Karpas-422 (cell line): ENCODE measurements at regions not wholly inside any gene's neighbourhood (a gene's known extent, or its start where the extent isn't known, plus 50 kb on each side); places are given as distances from the start of the nearest gene placed in this dataset.
"Not testable (repeated sequence)": the region's sequence is repeated elsewhere in the genome, so short reads cannot be mapped to it uniquely, and the experiment has no call there.

Experiments used
- DNase-seq: peaks from one replicate; pipeline ENCODE4 v3.0.0-alpha.2; 2015
- H2AFZ ChIP-seq: fragments of 200-600 bp; sonication (generic); 2 replicates; pipeline ENCODE4 v1.6.1; 2014; ENCODE audit warnings: antibody characterized with exemption, low read length, mixed read lengths
- H3K27ac ChIP-seq: fragments of 200-600 bp; sonication (generic); 2 replicates; pipeline ENCODE4 v1.5.1; 2014; ENCODE audit warnings: mild to moderate bottlenecking, low read length, moderate library complexity
- H3K27me3 ChIP-seq: fragments of 200-600 bp; sonication (generic); 2 replicates; pipeline ENCODE4 v1.6.1; 2014; ENCODE audit warnings: low read length, mixed read lengths
- H3K36me3 ChIP-seq: fragments of 200-600 bp; sonication (generic); 2 replicates; pipeline ENCODE4 v1.6.1; 2014; ENCODE audit warnings: low read length, mixed read lengths; ENCODE audit not compliant: insufficient read depth
- H3K4me1 ChIP-seq: fragments of 200-600 bp; sonication (generic); 2 replicates; pipeline ENCODE4 v1.6.1; 2014; ENCODE audit warnings: mild to moderate bottlenecking, low read length, mixed read lengths
- H3K4me2 ChIP-seq: fragments of 200-600 bp; sonication (generic); 2 replicates; pipeline ENCODE4 v1.6.1; 2014; ENCODE audit warnings: low read length, low read depth, mild to moderate bottlenecking; ENCODE audit not compliant: poor library complexity, severe bottlenecking
- H3K4me3 ChIP-seq: fragments of 200-600 bp; sonication (generic); 2 replicates; pipeline ENCODE4 v1.5.1; 2014; ENCODE audit warnings: mild to moderate bottlenecking, antibody characterized with exemption, low read length, mixed read lengths
- H3K79me2 ChIP-seq: fragments of 200-600 bp; sonication (generic); 2 replicates; pipeline ENCODE4 v1.6.1; 2014; ENCODE audit warnings: mild to moderate bottlenecking, low read length, mixed read lengths
- H3K9ac ChIP-seq: fragments of 200-600 bp; sonication (generic); 2 replicates; pipeline ENCODE4 v1.6.0; 2014; ENCODE audit warnings: low read length
- H3K9me2 ChIP-seq: fragments of 200-600 bp; sonication (generic), shearing (Covaris generic); replicated peaks from 2 replicates; pipeline ENCODE4 v1.6.0; 2014; ENCODE audit warnings: mild to moderate bottlenecking, low read length, moderate library complexity; ENCODE audit not compliant: insufficient read depth
- H3K9me3 ChIP-seq: fragments of 300-700, 200-600 bp; sonication (generic); 2 replicates; pipeline ENCODE4 v1.6.1; 2014; ENCODE audit warnings: low read length, mixed read lengths
- H4K20me1 ChIP-seq: fragments of 200-600 bp; sonication (generic); 2 replicates; pipeline ENCODE4 v1.6.1; 2014; ENCODE audit warnings: mild to moderate bottlenecking, antibody characterized with exemption, low read length, low read depth; ENCODE audit not compliant: insufficient read depth

- H3K9me2 ChIP-seq = no peaks in the 10 kb centered on the region
- H3K27ac ChIP-seq = no peak overlapping the region
- H3K9ac ChIP-seq = no peak overlapping the region
- no peaks in the 10 kb centered on the region for H4K20me1 ChIP-seq
- no peak overlapping the region for H3K4me2 ChIP-seq
- no peaks in the 10 kb centered on the region for H3K36me3 ChIP-seq
- H3K27me3 ChIP-seq = no peaks in the 10 kb centered on the region
- H3K4me1 ChIP-seq = no peaks in the 10 kb centered on the region
- no peak overlapping the region for H2AFZ ChIP-seq
- no peaks in the 10 kb centered on the region for H3K9me3 ChIP-seq
- no peaks in the 10 kb centered on the region for H3K79me2 ChIP-seq
- H3K4me3 ChIP-seq = no peak overlapping the region
- no peak for DNase-seq
These were observed 438.9 kb upstream of the PODXL start for GRCh38 chr7:131995324-131995723.

GRCh38 chr7:131981069-131981468 is 424.6 kb upstream of the PODXL start:
- H3K9ac ChIP-seq, H3K9me3 ChIP-seq, H3K4me1 ChIP-seq, H3K36me3 ChIP-seq, H4K20me1 ChIP-seq, H2AFZ ChIP-seq, H3K4me2 ChIP-seq, H3K9me2 ChIP-seq, H3K27ac ChIP-seq, H3K79me2 ChIP-seq, DNase-seq, H3K4me3 ChIP-seq, H3K27me3 ChIP-seq: not testable (repeated sequence)

- H3K4me1 ChIP-seq, H3K36me3 ChIP-seq, H3K4me2 ChIP-seq, H3K9ac ChIP-seq, H4K20me1 ChIP-seq, H3K9me3 ChIP-seq, DNase-seq, H3K9me2 ChIP-seq, H3K4me3 ChIP-seq, H2AFZ ChIP-seq, H3K27ac ChIP-seq, H3K79me2 ChIP-seq, H3K27me3 ChIP-seq: not testable (repeated sequence)
These were observed 421.7 kb upstream of the PODXL start for GRCh38 chr7:131978118-131978517.

DNA sequence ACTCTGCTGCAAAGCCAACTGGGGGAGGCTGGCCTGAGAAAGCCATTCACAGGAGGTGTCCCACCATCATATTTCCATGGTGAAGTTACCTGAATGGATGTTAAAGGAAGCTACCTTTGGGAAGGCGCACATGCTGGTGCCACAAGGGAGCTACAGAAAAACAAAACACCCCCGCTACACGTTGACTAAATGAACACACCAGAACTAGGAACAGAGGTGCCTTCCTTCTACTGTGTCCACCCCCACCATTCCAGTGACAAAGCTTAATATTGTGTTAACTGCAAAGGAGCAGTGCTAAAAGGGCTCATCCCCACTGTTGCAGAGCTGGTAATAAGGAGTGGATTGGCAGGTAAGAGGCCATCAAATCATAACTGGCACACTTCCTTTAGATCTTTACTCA is 420.0 kb upstream of the PODXL start:
- Histone ChIP-seq H3K9me2 (no peaks in the 10 kb centered on the region), H2AFZ (no peak overlapping the region), H4K20me1 (no peaks in the 10 kb centered on the region), H3K4me2 (no peak overlapping the region), H3K4me1 (no peaks in the 10 kb centered on the region), H3K79me2 (no peaks in the 10 kb centered on the region), H3K27ac (no peak overlapping the region), H3K9ac (no peak overlapping the region), H3K27me3 (no peaks in the 10 kb centered on the region), H3K4me3 (no peak overlapping the region), H3K36me3 (no peaks in the 10 kb centered on the region), H3K9me3 (no peaks in the 10 kb centered on the region)
- no peak for DNase-seq

DNA sequence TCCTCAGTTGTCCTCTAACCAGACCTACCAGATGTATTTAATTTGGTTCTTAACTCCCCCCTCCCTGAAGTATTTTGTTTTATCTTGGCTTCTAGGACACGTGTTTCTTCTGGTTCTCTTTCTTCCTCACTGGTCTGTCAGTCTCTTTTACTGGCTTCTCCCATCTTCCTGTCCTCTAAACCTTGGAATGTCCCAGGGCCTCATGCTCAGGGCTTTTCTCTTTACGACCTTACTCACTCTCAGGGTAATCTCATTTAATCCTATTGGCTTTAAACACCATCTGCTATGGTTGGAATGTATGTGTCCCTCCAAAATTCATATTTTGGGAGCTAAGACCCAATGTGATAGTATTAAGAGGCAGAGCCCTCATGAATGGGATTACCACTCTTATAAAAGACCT is 418.2 kb upstream of the PODXL start:
- Histone ChIP-seq H3K9me2 (no peaks in the 10 kb centered on the region), H4K20me1 (no peaks in the 10 kb centered on the region), H3K27me3 (no peaks in the 10 kb centered on the region), H3K79me2 (no peaks in the 10 kb centered on the region), H2AFZ (no peak overlapping the region), H3K4me1 (no peaks in the 10 kb centered on the region), H3K4me2 (no peak overlapping the region), H3K9ac (no peak overlapping the region), H3K4me3 (no peak overlapping the region), H3K9me3 (no peaks in the 10 kb centered on the region), H3K36me3 (no peaks in the 10 kb centered on the region), H3K27ac (no peak overlapping the region)
- DNase-seq = no peak

- Histone ChIP-seq H3K27me3 (no peaks in the 10 kb centered on the region), H3K9ac (no peak overlapping the region)
These were observed 415.8 kb upstream of the PODXL start for GRCh38 chr7:131972251-131972650.

GRCh38 chr7:131970602-131971001 is 414.2 kb upstream of the PODXL start:
- Histone ChIP-seq H3K4me2 (no peak overlapping the region), H4K20me1 (no peaks in the 10 kb centered on the region), H3K4me1 (no peaks in the 10 kb centered on the region), H2AFZ (peak overlapping the region; percentile 77), H3K4me3 (no peak overlapping the region), H3K36me3 (no peaks in the 10 kb centered on the region), H3K9ac (no peak overlapping the region), H3K9me3 (no peaks in the 10 kb centered on the region), H3K79me2 (no peaks in the 10 kb centered on the region), H3K9me2 (no peaks in the 10 kb centered on the region), H3K27me3 (no peaks in the 10 kb centered on the region), H3K27ac (no peak overlapping the region)
- DNase-seq = peak; percentile 43

More at GRCh38 chr7:131972251-131972650, 415.8 kb upstream of the PODXL start:
- Histone ChIP-seq H2AFZ (no peak overlapping the region), H3K9me3 (no peaks in the 10 kb centered on the region), H4K20me1 (no peaks in the 10 kb centered on the region), H3K27ac (no peak overlapping the region), H3K79me2 (no peaks in the 10 kb centered on the region), H3K4me1 (no peaks in the 10 kb centered on the region), H3K4me3 (no peak overlapping the region), H3K4me2 (no peak overlapping the region), H3K36me3 (no peaks in the 10 kb centered on the region), H3K9me2 (no peaks in the 10 kb centered on the region)
- no peak for DNase-seq

- H3K27me3 ChIP-seq = no peaks in the 10 kb centered on the region
- no peak overlapping the region for H2AFZ ChIP-seq
- no peaks in the 10 kb centered on the region for H4K20me1 ChIP-seq
- no peaks in the 10 kb centered on the region for H3K79me2 ChIP-seq
- DNase-seq = no peak
- H3K4me1 ChIP-seq = no peaks in the 10 kb centered on the region
- H3K36me3 ChIP-seq = no peaks in the 10 kb centered on the region
- H3K9ac ChIP-seq = no peak overlapping the region
- H3K27ac ChIP-seq = no peak overlapping the region
- no peaks in the 10 kb centered on the region for H3K9me3 ChIP-seq
- H3K4me3 ChIP-seq = no peak overlapping the region
- no peak overlapping the region for H3K4me2 ChIP-seq
- no peaks in the 10 kb centered on the region for H3K9me2 ChIP-seq
These were observed 413.1 kb upstream of the PODXL start for GRCh38 chr7:131969560-131969959.

DNA sequence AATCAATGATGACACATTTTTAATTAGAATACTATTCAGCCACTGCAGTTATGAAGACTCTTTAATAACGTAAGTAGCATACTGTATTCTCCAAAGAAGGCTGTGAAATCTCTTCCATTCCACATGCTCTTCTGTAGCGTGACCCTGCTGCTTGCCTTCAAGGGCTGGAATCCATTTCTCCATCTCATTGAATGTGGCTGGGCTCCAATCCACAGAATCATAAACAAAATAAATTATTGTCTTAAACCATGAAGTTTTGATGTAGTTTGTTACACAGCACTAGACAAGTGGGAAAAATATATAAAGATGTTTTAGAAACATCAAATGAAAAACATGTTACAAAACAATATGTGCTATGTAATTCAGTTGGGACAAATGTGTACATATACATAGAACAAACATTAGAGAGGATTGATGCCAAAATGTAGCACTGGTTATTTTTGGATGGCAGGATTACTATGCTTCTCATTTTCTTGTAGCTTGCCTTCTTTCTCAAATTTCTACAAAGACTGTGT is 410.8 kb upstream of the PODXL start:
- Histone ChIP-seq H3K9me3 (no peaks in the 10 kb centered on the region), H3K9me2 (no peaks in the 10 kb centered on the region), H3K9ac (no peak overlapping the region), H3K4me2 (no peak overlapping the region), H3K36me3 (no peaks in the 10 kb centered on the region), H3K79me2 (no peaks in the 10 kb centered on the region), H3K4me3 (no peak overlapping the region), H4K20me1 (no peaks in the 10 kb centered on the region), H2AFZ (no peak overlapping the region), H3K27me3 (no peaks in the 10 kb centered on the region), H3K27ac (no peak overlapping the region), H3K4me1 (no peaks in the 10 kb centered on the region)
- DNase-seq = no peak
